Left renal cortex interstitium (tissue), 4 donors: ENCODE measurements at regions not wholly inside any gene's neighbourhood (a gene's known extent, or its start where the extent isn't known, plus 50 kb on each side); places are given as distances from the start of the nearest gene placed in this dataset.

ENCODE experiments used
- DNase-seq, 4 donors: peaks; one replicate each; pipeline ENCODE4 v3.0.0-alpha.2; 2013; ENCODE audit warnings: low read depth in 4 of 4, low spot score in 2 of 4, missing footprints in 1 of 4

DNA sequence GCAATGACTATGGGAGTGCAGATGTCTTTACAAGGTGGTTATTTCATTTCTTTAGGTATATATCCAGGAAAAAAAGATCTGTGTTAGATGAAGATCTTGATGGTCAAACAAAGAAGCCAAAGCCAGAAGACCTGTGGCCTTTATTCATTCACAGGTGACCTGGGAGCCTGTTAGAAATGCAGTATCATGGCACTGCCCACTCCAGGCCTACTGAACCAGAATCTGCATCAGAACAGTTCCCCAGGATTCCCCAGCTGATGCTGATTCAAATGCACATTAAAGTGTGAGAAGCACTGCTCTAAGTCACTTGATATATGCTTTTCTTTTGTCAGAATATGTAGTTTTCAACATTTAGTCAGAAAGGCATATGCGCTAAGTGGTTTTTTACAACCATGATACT, 251.1 kb downstream of the IPMK start:
- no peak for DNase-seq

DNA sequence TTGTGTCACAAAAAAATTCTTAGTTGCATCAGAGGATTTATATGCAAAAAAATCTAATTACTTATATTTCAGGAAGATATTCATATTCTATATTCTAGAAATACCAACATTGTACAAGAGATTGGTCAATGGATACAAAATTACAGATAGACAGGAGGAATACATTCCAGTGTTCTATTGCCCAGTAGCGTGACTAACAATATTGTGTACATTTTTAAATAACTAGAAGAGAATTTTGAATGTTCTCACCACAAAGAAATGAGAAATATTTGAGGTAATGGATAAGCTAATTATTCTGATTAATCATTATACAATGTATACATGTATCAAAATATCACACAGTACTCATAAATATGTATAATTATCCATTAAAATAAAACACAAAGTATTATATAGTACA, 253.3 kb downstream of the IPMK start:
- no peak for DNase-seq

DNA sequence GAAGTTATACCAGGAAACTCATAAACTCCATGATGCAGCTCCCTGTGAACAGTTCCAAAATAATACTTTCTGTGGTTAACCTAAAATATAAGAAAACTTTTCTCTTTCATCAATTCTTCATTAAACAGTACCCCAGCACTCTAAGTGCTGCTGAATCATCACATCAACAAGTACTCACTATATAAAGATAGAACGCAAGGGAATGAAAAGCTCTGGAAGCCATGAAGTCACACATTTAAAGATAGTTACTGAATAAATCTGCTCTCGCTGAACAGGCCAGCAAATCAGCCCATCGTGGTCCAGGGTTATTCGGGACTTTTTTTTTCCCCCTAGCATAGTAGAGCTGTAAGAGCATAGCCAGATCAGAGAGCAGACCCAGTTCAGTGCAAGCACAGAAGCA, 254.3 kb downstream of the IPMK start:
- no peak for DNase-seq

DNA sequence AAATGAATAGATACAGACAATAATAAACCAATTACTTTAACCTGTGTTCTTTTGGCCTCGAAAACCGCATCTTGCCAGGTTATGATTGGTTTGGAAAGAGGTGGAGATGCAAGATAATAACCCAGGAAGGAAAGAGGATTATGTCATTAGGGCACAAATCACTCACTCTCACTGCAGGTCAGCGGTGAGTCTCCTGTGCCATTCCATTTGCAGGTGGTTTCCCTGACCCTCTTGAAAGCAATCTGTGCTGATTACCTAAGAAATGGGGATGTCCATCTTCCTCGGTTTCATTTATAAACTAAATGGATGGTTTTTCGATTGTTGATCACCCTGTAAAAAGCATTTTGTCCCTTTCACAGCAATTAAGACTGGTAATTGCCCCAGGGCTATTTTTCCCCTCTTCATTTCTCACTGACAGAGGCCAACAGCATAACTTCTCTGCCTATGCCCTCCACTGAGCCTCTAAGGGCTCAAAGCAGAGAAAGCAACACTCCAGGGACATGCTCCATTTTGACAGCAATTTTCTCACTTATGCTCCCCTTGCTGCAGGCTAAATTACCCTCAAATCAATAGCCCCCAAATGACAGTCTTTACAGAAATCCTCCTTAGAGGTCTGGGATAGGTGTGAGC, 257.5 kb downstream of the IPMK start:
- no peak for DNase-seq

DNA sequence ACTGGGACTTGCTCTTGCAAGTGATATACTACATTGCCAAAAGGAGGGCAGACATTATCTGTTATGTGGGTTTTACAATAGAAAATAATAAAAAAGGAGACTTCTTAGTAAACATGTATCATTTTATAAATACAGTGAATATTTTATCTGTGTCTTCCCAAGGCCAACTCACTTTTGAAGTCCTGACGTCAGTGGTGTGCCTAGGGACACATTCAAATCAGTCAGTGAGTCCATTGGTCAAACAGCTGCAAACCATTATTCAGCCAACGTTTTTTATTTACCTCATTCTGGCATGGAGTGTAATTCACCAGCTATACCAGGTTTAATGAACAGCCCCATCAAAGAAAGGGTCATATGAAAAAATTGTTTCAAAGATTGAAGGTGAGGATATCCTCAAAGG, 263.7 kb downstream of the IPMK start:
- DNase-seq: no peak

DNA sequence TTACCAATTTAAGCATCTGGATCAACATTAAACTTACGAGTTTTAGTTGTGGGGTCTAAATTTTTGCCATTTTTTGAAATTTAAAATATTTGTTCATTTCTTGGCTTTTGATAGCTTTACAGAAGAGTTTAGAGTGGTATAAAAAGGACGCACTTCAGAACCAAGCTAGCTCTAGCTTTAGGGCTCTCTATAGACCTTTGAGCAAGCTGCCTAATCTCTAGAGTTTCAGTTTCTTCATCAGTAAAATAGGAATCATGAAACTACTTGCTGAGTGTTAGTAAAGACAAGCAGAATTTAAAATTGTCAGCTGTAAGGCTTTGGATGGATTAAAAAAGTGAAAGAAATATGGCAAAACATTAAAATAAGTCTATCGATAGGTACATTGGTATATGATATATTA, 266.5 kb downstream of the IPMK start:
- no peak for DNase-seq

DNA sequence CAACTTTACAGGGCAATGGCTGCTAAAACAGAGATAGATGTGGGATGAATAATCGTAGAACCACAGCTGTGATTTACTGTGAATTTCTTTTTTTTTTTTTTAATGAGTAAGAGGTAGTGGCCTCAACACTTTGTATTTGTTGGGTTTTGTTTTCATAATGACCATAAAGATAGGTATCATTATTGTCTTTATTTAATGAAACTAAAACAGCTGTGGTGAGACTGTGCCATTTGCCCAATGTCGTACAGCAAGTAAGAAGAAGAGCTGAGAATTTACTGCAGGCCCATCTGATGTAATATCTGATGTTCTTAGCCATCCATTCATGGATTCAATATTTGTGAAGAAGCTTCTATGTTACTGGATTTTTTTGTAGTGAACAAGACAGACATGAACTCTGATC, 271.2 kb downstream of the IPMK start:
- DNase-seq: no peak

DNA sequence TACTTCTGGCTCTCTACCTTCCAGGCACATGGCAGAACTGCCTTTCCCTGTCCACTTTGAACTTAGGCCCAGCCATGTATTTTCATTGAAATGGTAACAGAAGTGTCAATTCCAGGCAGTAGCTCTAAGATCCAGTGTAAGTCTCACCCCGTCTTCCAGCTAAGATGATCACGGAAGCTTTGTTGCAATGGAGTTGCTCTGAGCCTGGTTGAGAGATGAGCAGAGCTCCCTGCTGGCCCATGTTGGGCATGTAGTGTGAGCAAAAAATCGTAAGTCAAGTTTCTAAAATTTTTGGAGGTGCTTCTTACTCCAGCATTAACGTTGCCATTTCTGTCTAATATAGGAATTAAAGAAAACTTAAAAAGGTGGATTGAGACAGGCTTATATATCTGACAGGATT, 274.4 kb downstream of the IPMK start:
- DNase-seq: no peak

DNA sequence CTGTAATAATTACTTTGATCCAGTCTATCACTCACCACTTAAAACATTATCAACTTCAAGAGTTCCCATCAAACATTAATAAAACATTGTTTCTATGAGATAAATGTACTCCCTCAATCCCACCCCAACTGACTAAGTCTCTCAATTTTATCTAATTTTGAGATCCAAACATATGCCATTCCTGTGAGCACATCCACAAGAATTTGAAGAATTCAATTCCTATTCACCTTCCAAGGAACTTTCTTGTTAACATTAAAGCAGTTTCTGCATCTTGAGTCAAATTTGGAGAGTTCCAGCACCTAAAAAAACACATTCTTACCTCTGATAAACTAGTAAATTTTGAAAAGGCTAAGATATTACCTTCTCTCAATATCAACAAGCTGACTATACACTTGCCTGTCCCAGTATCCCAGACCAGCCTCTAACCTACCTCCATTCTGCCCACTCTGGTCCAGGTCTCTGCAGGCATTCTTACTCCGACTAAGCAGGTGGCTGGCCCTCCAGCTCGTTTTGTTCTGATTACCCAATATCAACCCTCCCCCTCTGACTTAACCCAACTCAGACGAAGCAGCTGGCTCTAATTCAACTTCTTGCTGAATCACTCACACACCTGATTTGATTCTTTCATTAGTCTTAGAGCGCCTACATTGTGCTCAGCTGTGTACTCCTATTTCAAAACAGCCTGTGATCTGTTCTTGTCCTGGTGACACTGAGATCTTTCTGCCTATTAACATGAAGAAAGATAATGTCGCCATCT, 275.2 kb downstream of the IPMK start:
- no peak for DNase-seq

DNA sequence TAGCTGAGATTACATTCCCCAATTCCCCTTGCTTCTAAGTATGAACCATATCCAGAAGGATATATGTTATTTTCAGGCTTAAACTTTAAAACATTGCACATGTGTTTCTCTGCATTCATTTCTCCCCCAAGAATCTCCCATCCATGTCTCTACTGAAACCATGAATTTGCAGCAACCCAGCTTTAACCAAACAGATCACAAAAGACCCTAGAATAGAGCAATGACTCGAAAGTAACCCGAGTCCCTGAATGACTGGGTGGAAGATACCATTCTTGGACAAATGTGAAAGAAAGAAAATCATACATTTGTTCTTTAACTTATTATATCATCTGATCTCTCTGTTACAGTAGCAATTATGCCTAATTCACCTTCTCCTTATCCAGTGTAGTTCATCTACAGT, 278.7 kb downstream of the IPMK start:
- DNase-seq: no peak

DNA sequence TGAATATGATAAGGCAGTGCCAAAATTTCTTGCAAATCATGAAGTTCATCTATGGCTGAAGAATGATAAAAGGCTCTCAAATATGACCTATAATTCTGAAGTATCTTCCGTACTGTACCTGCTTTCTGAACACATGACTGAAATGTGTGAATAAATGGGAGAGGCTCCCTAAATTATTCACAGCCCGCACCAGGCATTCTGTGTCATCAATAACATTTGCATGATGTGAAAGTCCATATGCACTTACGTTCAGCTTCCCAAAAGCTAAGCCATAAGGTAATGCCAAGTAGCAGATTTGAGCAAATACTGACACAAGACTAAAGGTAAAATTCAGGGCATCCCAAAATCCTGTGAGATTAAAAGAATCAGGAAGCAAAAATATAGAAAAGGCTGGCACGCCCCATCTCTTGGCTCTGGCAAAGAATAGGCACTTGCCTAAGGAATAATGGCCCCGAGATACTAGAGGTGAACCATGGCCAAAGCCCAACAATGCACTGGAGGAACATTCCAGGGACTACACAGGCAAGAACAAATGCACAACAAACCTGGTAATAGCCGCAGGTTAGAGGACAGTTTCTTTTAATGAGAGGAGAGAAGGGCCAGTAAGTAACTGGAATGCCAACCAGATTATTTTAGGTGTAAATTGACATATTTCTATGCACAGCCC, 280.5 kb downstream of the IPMK start:
- DNase-seq: no peak

DNA sequence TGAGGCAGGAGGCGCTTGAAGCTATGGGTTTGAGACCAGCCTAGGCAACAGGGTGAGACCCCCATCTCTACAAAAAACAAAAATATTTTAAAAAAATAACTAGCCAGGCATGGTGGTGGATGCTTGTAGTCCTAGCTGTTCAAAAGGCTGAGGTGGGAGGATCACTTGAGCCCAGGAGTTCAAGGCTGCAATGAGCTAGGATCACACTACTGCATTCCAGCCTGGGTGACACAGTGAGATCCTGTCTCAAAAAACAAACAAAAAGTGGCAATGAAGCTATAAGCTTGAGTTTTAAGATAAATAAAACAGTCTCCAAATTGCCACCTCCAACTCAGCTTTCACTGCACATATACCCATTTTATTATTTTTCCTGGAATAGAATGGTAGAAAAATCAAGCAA, 281.3 kb downstream of the IPMK start:
- no peak for DNase-seq

DNA sequence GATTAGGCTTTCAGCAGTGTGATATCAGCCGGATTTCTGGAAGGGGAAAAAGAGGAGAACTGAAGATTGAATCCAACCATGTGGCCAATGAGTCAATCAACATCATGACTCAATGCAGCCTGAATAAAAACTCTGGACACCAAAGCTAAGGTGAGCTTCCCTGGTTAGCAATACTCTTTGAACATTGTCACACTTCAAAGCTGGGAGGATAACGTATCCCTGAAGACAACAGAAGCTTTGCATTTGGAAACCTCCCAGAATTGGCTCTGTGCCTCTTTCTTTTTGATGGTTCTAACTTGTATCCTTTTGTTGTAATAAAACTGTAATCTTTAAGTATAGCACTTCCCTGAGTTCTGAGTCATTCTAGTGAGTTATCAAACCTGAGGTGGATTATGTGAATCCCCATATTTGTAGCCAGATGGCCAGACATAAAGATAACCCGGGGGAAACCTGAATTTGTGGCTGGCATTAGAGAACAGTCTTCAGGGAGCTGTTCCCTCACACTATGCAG, 284.4 kb downstream of the IPMK start:
- DNase-seq: no peak

DNA sequence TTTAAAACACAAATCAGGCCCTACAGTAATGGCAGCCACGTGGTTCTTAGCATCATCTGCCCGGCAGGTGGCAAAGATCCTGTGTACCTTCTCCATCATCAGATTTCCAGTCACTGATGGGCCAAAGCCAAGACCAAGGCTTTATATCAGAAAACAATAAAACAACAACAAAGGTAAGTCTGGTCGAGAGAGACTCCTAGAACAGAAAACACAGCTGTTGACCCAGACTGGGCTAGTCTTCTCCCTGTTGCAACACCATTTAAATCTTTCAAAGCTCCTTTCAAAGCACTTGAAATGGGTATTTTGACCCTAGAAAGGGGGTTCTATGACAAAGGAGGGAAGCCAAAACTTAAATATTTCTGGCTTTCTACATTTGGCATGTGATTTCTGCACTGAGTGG, 285.6 kb downstream of the IPMK start:
- no peak for DNase-seq

DNA sequence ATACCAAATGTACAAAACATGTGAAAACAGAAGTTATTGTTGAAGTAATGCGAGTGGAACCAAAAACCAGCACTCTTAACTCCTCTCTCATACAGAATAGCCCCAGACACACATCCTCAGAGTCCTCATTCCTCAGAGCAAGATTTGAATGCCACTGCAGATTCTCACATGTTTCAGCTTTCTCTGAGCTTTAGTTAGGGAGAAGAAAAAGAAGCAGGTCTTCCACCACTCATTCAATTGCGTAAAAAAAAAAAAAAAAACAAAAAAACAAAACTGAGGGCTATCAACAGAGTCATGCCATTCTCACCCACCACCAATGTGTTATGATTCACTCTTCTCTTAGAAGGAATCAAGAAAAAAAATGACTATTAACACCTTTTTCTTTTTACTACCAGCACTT, 287.7 kb downstream of the IPMK start:
- no peak for DNase-seq

DNA sequence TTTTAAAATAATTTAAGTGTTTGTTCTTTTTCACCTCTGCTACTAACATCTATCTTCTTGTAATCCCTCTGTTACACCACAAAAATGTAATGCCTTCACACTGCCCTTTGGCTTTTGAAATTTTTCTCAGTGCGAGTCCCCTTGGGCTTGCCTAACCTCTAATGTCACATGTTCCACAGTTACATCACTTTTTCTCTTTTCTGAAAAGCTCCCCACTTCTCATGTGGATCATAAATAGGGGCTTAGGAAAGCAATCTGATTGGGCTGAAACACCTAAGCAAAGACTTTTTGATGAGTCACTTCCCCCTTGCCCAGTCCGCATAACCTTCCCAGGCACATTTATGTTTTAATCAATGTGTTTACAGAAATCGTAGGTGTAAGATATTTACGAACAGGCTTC, 288.2 kb downstream of the IPMK start:
- DNase-seq: no peak

DNA sequence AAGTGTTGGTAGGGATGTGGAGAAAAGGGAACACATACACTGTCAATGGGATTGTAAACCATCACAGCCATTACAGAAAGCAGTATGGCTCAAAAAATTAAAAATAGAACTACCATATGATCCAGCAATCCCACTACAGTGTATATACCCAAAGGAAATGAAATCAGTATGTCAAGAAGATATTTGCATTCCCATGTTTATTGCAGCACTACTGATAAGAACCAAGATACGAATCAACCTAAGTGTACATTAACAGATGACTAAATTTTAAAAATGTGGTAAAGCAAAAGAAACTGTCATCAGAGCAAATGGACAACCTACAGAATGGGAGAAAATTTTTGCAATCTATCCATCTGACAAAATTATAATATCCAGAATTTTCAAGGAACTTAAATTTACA, 290.4 kb downstream of the IPMK start:
- DNase-seq: no peak

DNA sequence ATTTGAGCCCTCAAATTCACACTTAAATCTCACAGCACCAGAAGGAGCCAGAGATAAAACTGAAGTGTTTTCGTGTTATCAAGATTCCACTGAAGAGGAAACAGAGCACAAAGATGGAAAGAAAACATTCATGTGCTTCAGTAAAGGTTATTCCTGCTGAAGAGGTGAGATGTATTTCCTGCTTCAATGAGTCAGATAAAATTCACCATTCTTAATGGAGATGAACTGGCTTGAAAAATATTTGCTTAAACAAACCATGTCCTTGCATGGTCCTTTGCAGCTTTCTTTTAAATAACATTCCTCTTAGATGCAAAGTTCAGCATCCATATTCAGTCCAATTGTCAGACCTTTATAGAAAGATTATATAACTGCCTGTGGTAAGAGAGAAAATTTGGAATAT, 294.2 kb downstream of the IPMK start:
- no peak for DNase-seq

DNA sequence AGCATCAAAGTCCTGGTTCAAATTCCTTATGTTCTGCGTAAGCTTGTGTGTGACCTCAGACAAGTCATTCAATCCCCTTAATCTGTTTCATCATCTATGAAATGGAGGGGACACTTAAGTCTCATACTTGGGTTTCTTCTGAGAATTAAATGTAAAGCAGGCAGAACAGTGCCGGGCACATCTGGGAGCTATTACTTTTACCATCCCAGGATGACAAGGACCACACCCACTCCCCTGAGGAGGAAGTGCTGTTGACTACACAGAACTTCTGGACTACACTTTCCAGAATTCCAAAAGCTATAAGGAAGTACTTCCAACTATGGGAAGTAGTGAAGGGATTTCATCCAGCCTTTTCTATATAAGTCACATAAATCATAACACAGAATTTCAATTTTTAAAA, 294.9 kb downstream of the IPMK start:
- no peak for DNase-seq

DNA sequence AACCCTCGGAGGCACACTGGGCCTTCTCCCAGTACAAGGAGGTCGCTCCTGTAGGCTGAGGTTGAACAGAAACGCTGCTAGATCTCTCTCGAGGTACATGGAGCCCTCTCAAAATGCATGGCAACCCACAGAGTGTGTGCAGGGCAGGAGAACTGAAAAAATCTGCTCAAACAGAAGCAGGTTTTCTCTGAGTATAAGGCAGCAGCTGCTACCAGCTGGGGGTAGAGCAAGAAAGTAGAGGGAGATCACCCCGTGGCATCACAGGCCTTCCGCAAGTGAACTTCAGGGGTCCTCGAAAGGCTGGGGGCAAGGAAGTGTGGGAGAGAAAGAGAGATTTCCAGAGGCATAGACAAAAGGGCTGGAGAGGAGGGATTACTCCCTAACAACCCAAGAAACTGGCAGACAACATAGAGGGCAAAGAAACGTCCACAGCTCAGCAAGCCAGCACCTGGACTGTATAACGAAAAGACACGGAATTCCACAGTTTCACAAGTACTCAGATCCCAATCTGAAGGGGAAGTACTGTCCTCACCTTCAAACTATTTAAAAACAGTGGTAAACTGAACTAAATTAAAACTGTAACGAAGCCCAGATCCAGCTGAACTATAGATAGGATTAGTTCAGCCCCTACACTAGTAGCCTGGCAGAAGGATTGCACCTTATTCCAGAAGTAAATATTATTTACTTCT, 299.2 kb downstream of the IPMK start:
- DNase-seq: no peak

DNA sequence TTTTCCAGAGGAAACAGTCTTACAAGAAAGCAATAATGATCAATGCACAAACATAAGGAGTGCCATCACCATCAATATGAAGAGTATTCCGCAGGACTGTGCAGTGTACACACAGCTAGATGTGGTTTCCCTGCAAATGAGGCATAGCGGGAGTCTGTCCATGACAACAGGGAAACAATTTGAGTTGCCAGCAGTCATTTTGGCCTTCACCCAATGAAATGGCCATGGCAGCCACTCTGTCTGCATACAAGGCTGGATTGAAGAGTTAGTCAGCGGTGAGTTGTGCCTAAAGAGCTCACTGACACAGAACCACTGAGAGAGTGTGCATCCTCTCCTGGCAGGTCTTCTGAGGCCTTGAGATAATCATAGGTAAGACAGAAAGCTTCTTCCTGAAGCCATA, 303.3 kb downstream of the IPMK start:
- DNase-seq: no peak
